ENCODE measurements at regions not wholly inside any gene's neighbourhood (a gene's known extent, or its start where the extent isn't known, plus 50 kb on each side); places are given as distances from the start of the nearest gene placed in this dataset.

- ATAC-seq = no peak
- Histone ChIP-seq H3K27ac (no peak overlapping the region), H3K27me3 (no peaks in the 10 kb centered on the region), H3K9me3 (no peaks in the 10 kb centered on the region), H3K4me3 (no peak overlapping the region), H3K4me1 (no peaks in the 10 kb centered on the region), H3K36me3 (no peaks in the 10 kb centered on the region)
- no peak for TF ChIP-seq POLR2AphosphoS5 (IDR thresholded peaks at IDR 0.05)
- no peak for TF ChIP-seq EP300 (IDR thresholded peaks at IDR 0.05)
- TF ChIP-seq CTCF (IDR thresholded peaks at IDR 0.05) = no peak
- TF ChIP-seq POLR2A (IDR thresholded peaks at IDR 0.05) = no peak
- 39 to 88% methylated on average over 3 to 4 of the region's 4 CpGs for WGBS, 2 donors (ENCODE audit: low coverage in 1 of 2)
These were observed 123.0 kb upstream of the SP4 start for GRCh38 chr7:21304808-21305375.

- no peak for TF ChIP-seq EP300 (IDR thresholded peaks at IDR 0.05)
- no peak for TF ChIP-seq CTCF (IDR thresholded peaks at IDR 0.05)
- no peak for TF ChIP-seq POLR2A (IDR thresholded peaks at IDR 0.05)
- no peak for TF ChIP-seq POLR2AphosphoS5 (IDR thresholded peaks at IDR 0.05)
- H3K4me3 ChIP-seq = no peak overlapping the region
- ATAC-seq = no peak
These were observed 122.2 kb upstream of the SP4 start for GRCh38 chr7:21305455-21306235.

GRCh38 chr7:21314954-21315353 lies 112.9 kb upstream of the SP4 start:
- no peak for ATAC-seq
- Histone ChIP-seq H3K4me1 (no peaks in the 10 kb centered on the region), H3K27ac (no peak overlapping the region), H3K4me3 (no peak overlapping the region), H3K36me3 (no peaks in the 10 kb centered on the region), H3K9me3 (peaks cover 0 to 22% (median 0%) of the 10 kb centered on the region in 3 donors), H3K27me3 (no peaks in the 10 kb centered on the region)
- TF ChIP-seq POLR2A (IDR thresholded peaks at IDR 0.05) = no peak
- TF ChIP-seq CTCF (IDR thresholded peaks at IDR 0.05) = no peak
- TF ChIP-seq EP300 (IDR thresholded peaks at IDR 0.05) = no peak
- no peak for TF ChIP-seq POLR2AphosphoS5 (IDR thresholded peaks at IDR 0.05)
- 42 to 73% methylated on average over 2 of the region's 2 CpGs for WGBS, 2 donors (ENCODE audit: low coverage in 1 of 2)

More at GRCh38 chr7:21305455-21306235, 122.2 kb upstream of the SP4 start:
- Histone ChIP-seq H3K36me3 (no peaks in the 10 kb centered on the region), H3K27ac (no peak overlapping the region), H3K4me1 (no peaks in the 10 kb centered on the region), H3K9me3 (no peaks in the 10 kb centered on the region), H3K27me3 (no peaks in the 10 kb centered on the region)
- WGBS, 2 donors (ENCODE audit: low coverage in 1 of 2) = 36 to 40% methylated on average over 2 to 3 of the region's 3 CpGs

GRCh38 chr7:21317966-21318915 lies 109.6 kb upstream of the SP4 start:
- ATAC-seq = no peak
- no peaks in the 10 kb centered on the region for H3K27me3 ChIP-seq
- H3K9me3 ChIP-seq = peaks cover 0 to under 1% (median 0%) of the 10 kb centered on the region in 3 donors
- TF ChIP-seq CTCF (IDR thresholded peaks at IDR 0.05) (no peak), EP300 (IDR thresholded peaks at IDR 0.05) (no peak), POLR2AphosphoS5 (IDR thresholded peaks at IDR 0.05) (no peak), POLR2A (IDR thresholded peaks at IDR 0.05) (no peak)
- H3K4me3 ChIP-seq = no peak overlapping the region
- no peaks in the 10 kb centered on the region for H3K4me1 ChIP-seq
- no peak overlapping the region for H3K27ac ChIP-seq
- no peaks in the 10 kb centered on the region for H3K36me3 ChIP-seq
- WGBS, 2 donors (ENCODE audit: low coverage in 1 of 2) = 41 to 47% methylated on average over 6 of the region's 6 CpGs

Measured in gastroesophageal sphincter (tissue), 4 donors.